K562 (cell line): ENCODE measurements at regions not wholly inside any gene's neighbourhood (a gene's known extent, or its start where the extent isn't known, plus 50 kb on each side); places are given as distances from the start of the nearest gene placed in this dataset.

Experiments
- CXXC5 ChIP-seq: fragments of 250-450 bp; sonication (Bioruptor Pico); IDR thresholded peaks from 2 replicates; pipeline ENCODE4 v1.8.0; 2022; ENCODE audit warnings: inconsistent platforms, mild to moderate bottlenecking, moderate library complexity
- ELF2 ChIP-seq: fragments of 250-450 bp; sonication (Bioruptor Pico); IDR thresholded peaks from 2 replicates; pipeline ENCODE4 v1.5.0; 2021; ENCODE audit warnings: mild to moderate bottlenecking
- ETV1 ChIP-seq: fragments of 450-650 bp; conservative IDR thresholded peaks from 2 replicates; pipeline ENCODE4 v1.6.1; 2016; ENCODE audit warnings: missing genetic modification characterization, control low read depth, low read depth, missing compliant biosample characterization
- GABPB2 ChIP-seq: fragments of 250-450 bp; sonication (Bioruptor Pico); conservative IDR thresholded peaks from 2 replicates; pipeline ENCODE4 v1.5.1; 2021; ENCODE audit warnings: mild to moderate bottlenecking
- SUPT5H ChIP-seq: fragments of 450-650 bp; IDR thresholded peaks from 2 replicates; pipeline ENCODE4 v1.6.1; 2016
- TCF3 ChIP-seq: sonication (generic); formaldehyde crosslinking; IDR thresholded peaks from 2 replicates; pipeline ENCODE4 v1.4.0; 2020; ENCODE audit warnings: mild to moderate bottlenecking, missing genetic modification reagents
- ZNF239 ChIP-seq: fragments of 250-450 bp; sonication (Bioruptor Pico); IDR thresholded peaks from 2 replicates; pipeline ENCODE4 v1.4.0; 2020; ENCODE audit warnings: mild to moderate bottlenecking
- ZNF274 ChIP-seq: IDR thresholded peaks from 2 replicates; pipeline ENCODE4 v1.6.1; 2011; ENCODE audit warnings: low read depth, mild to moderate bottlenecking, low read length, moderate library complexity, borderline replicate concordance
- ZNF444 ChIP-seq: fragments of 250-450 bp; sonication (Bioruptor Pico); IDR thresholded peaks from 2 replicates; pipeline ENCODE4 v1.4.0; 2020; ENCODE audit warnings: mild to moderate bottlenecking, moderate library complexity
- ZNF780A ChIP-seq: fragments of 250-450 bp; sonication (Bioruptor Pico); IDR thresholded peaks from 2 replicates; pipeline ENCODE4 v1.5.0; 2021; ENCODE audit warnings: mild to moderate bottlenecking
- TF ChIP-seq, protein P1 (sequence below): fragments of 450-650 bp; IDR thresholded peaks from 2 replicates; pipeline ENCODE4 v1.6.1; 2016; ENCODE audit warnings: mild to moderate bottlenecking
- TF ChIP-seq, protein P2 (sequence below): sonication (generic); formaldehyde crosslinking; IDR thresholded peaks from 2 replicates; pipeline ENCODE4 v1.4.0; 2020; ENCODE audit warnings: mild to moderate bottlenecking, missing genetic modification reagents
- TF ChIP-seq, protein P3 (sequence below): fragments of 450-650 bp; IDR thresholded peaks from one replicate; pipeline ENCODE4 v1.6.1; 2018; ENCODE audit warnings: mild to moderate bottlenecking, moderate library complexity; ENCODE audit not compliant: partially characterized antibody
- TF ChIP-seq, protein P4 (sequence below): IDR thresholded peaks from 2 replicates; pipeline ENCODE4 v1.6.1; 2011; ENCODE audit warnings: borderline replicate concordance, low read depth, mild to moderate bottlenecking, moderate library complexity, low read length; ENCODE audit not compliant: insufficient read depth, poor library complexity, severe bottlenecking
- TF ChIP-seq, protein P5 (sequence below), 2 experiments: fragments of 150-350 bp in 1 of 2; IDR thresholded peaks; 2 replicates each; pipeline ENCODE4 v1.6.1; 2012 to 2016; ENCODE audit warnings: low read depth in 2 of 2, low read length in 2 of 2, mild to moderate bottlenecking in 1 of 2, moderate library complexity in 1 of 2
- TF ChIP-seq, protein P6 (sequence below): sonication (generic); formaldehyde crosslinking; IDR thresholded peaks from 2 replicates; pipeline ENCODE4 v1.8.1; 2023; ENCODE audit warnings: mild to moderate bottlenecking, missing genetic modification reagents

DNA sequence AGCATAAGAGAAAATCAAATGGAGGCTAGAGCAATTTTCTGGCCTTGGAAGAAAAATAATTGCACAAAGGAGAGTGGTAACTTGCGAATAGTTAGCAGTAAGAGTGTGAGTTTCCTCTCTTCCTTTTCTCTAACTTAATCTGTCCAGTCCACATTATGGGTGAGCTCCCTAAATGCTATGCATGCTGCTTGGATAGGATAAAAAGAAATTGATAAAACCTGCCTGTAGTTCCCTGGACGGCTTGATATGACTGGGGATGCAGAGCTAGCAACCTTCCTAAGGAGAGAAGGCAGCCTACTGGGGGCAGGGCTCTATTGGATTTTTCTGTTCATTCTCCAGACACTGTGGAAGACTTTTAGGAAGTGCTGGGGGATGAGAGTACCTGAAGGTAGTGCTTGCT lies 311.3 kb downstream of the LMO7 start (continued):
- TF ChIP-seq, protein P1, sequence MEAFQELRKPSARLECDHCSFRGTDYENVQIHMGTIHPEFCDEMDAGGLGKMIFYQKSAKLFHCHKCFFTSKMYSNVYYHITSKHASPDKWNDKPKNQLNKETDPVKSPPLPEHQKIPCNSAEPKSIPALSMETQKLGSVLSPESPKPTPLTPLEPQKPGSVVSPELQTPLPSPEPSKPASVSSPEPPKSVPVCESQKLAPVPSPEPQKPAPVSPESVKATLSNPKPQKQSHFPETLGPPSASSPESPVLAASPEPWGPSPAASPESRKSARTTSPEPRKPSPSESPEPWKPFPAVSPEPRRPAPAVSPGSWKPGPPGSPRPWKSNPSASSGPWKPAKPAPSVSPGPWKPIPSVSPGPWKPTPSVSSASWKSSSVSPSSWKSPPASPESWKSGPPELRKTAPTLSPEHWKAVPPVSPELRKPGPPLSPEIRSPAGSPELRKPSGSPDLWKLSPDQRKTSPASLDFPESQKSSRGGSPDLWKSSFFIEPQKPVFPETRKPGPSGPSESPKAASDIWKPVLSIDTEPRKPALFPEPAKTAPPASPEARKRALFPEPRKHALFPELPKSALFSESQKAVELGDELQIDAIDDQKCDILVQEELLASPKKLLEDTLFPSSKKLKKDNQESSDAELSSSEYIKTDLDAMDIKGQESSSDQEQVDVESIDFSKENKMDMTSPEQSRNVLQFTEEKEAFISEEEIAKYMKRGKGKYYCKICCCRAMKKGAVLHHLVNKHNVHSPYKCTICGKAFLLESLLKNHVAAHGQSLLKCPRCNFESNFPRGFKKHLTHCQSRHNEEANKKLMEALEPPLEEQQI = no peak
- no peak for TF ChIP-seq ELF2
- no peak for TF ChIP-seq CXXC5
- TF ChIP-seq ZNF444 (CRISPR knock-in tag) = no peak
- TF ChIP-seq ZNF780A (CRISPR knock-in tag) = no peak
- peak; percentile 68 for TF ChIP-seq TCF3 (CRISPR knock-in tag)
- TF ChIP-seq, protein P2, sequence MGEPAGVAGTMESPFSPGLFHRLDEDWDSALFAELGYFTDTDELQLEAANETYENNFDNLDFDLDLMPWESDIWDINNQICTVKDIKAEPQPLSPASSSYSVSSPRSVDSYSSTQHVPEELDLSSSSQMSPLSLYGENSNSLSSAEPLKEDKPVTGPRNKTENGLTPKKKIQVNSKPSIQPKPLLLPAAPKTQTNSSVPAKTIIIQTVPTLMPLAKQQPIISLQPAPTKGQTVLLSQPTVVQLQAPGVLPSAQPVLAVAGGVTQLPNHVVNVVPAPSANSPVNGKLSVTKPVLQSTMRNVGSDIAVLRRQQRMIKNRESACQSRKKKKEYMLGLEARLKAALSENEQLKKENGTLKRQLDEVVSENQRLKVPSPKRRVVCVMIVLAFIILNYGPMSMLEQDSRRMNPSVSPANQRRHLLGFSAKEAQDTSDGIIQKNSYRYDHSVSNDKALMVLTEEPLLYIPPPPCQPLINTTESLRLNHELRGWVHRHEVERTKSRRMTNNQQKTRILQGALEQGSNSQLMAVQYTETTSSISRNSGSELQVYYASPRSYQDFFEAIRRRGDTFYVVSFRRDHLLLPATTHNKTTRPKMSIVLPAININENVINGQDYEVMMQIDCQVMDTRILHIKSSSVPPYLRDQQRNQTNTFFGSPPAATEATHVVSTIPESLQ (CRISPR knock-in tag) = no peak
- no peak for TF ChIP-seq ZNF239 (CRISPR knock-in tag)
- TF ChIP-seq, protein P3, sequence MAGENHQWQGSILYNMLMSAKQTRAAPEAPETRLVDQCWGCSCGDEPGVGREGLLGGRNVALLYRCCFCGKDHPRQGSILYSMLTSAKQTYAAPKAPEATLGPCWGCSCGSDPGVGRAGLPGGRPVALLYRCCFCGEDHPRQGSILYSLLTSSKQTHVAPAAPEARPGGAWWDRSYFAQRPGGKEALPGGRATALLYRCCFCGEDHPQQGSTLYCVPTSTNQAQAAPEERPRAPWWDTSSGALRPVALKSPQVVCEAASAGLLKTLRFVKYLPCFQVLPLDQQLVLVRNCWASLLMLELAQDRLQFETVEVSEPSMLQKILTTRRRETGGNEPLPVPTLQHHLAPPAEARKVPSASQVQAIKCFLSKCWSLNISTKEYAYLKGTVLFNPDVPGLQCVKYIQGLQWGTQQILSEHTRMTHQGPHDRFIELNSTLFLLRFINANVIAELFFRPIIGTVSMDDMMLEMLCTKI = no peak
- TF ChIP-seq GABPB2 (CRISPR knock-in tag) = no peak
- TF ChIP-seq, protein P4, sequence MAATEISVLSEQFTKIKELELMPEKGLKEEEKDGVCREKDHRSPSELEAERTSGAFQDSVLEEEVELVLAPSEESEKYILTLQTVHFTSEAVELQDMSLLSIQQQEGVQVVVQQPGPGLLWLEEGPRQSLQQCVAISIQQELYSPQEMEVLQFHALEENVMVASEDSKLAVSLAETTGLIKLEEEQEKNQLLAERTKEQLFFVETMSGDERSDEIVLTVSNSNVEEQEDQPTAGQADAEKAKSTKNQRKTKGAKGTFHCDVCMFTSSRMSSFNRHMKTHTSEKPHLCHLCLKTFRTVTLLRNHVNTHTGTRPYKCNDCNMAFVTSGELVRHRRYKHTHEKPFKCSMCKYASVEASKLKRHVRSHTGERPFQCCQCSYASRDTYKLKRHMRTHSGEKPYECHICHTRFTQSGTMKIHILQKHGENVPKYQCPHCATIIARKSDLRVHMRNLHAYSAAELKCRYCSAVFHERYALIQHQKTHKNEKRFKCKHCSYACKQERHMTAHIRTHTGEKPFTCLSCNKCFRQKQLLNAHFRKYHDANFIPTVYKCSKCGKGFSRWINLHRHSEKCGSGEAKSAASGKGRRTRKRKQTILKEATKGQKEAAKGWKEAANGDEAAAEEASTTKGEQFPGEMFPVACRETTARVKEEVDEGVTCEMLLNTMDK = no peak
- TF ChIP-seq ZNF274 = no peak
- TF ChIP-seq, protein P5, sequence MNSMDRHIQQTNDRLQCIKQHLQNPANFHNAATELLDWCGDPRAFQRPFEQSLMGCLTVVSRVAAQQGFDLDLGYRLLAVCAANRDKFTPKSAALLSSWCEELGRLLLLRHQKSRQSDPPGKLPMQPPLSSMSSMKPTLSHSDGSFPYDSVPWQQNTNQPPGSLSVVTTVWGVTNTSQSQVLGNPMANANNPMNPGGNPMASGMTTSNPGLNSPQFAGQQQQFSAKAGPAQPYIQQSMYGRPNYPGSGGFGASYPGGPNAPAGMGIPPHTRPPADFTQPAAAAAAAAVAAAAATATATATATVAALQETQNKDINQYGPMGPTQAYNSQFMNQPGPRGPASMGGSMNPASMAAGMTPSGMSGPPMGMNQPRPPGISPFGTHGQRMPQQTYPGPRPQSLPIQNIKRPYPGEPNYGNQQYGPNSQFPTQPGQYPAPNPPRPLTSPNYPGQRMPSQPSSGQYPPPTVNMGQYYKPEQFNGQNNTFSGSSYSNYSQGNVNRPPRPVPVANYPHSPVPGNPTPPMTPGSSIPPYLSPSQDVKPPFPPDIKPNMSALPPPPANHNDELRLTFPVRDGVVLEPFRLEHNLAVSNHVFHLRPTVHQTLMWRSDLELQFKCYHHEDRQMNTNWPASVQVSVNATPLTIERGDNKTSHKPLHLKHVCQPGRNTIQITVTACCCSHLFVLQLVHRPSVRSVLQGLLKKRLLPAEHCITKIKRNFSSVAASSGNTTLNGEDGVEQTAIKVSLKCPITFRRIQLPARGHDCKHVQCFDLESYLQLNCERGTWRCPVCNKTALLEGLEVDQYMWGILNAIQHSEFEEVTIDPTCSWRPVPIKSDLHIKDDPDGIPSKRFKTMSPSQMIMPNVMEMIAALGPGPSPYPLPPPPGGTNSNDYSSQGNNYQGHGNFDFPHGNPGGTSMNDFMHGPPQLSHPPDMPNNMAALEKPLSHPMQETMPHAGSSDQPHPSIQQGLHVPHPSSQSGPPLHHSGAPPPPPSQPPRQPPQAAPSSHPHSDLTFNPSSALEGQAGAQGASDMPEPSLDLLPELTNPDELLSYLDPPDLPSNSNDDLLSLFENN (IDR thresholded peaks at IDR 0.05; ENCODE audit: low read depth in 2 of 2, low read length in 2 of 2) = no peak
- no peak for TF ChIP-seq SUPT5H
- no peak for TF ChIP-seq ETV1
- TF ChIP-seq, protein P6, sequence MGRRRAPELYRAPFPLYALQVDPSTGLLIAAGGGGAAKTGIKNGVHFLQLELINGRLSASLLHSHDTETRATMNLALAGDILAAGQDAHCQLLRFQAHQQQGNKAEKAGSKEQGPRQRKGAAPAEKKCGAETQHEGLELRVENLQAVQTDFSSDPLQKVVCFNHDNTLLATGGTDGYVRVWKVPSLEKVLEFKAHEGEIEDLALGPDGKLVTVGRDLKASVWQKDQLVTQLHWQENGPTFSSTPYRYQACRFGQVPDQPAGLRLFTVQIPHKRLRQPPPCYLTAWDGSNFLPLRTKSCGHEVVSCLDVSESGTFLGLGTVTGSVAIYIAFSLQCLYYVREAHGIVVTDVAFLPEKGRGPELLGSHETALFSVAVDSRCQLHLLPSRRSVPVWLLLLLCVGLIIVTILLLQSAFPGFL = no peak
